Fibroblast of gingiva (primary cell): ENCODE measurements at regions not wholly inside any gene's neighbourhood (a gene's known extent, or its start where the extent isn't known, plus 50 kb on each side); places are given as distances from the start of the nearest gene placed in this dataset.
"Not testable (repeated sequence)": the region's sequence is repeated elsewhere in the genome, so short reads cannot be mapped to it uniquely, and the experiment has no call there.

Source experiments
- DNase-seq: peaks from one replicate; pipeline ENCODE4 v3.0.0-alpha.2; 2011; ENCODE audit warnings: low read depth

DNA sequence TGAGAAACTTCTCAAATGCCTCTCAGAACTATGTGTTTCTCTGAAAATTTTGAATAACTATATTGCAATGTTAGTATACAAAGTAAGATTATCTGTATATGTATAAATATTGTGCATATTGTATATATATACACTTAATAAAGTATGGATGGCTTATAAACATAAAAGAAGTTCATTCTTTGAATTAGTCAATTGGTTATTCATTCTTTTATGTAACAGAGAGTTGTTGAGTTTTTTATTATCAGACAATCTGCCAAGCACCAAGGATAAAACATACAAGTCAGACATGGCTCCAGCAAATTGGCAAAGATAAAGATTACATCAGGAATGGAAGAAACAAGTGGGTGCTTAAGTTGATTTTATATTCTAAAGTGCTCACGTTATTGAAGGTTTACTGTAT lies 289.1 kb upstream of the EYS start:
- no peak for DNase-seq

- no peak for DNase-seq
These were observed 282.6 kb upstream of the EYS start for GRCh38 chr6:65989676-65990075.

- no peak for DNase-seq
These were observed 281.0 kb upstream of the EYS start for GRCh38 chr6:65988006-65988405.

- DNase-seq = no peak
These were observed 277.1 kb upstream of the EYS start for GRCh38 chr6:65984089-65984488.

DNA sequence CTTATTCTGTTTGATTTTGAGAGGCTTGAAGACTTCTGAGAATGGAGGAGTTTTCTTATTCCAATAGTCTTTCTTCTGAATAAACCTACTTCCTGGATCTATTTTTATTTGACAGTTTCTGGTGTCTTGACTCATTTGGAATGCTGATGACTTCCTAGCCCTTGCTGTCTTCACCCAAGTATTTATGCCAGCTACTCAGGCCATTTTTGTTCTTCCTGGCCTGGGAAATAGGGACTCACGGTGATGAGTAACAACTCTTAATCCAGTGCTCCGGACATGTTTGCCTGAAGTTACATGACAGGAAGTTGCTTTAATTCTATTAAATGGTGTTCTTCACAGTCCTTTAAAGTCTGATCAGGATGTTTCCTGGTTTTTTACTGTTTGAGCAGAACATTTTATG lies 272.1 kb upstream of the EYS start:
- DNase-seq = no peak

DNA sequence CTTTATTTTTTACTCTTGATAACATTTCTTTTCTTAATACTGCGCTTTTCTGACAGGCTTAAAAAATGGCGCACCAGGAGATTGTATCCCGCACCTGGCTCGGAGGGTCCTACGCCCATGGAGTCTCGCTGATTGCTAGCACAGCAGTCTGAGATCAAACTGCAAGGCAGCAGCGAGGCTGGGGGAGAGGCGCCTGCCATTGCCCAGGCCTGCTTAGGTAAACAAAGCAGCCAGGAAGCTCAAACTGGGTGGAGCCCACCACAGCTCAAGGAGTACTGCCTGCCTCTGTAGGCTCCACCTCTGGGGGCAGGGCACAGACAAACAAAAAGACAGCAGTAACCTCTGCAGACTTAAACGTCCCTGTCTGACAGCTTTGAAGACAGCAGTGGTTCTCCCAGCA lies 264.2 kb upstream of the EYS start:
- DNase-seq = not testable (repeated sequence)

- DNase-seq = no peak
These were observed 257.2 kb upstream of the EYS start for GRCh38 chr6:65964261-65964660.

GRCh38 chr6:65955034-65955433 lies 248.0 kb upstream of the EYS start:
- DNase-seq = no peak

GRCh38 chr6:65948062-65948461 lies 241.0 kb upstream of the EYS start:
- DNase-seq = no peak

- DNase-seq = no peak
These were observed 236.5 kb upstream of the EYS start for GRCh38 chr6:65943548-65943947.

DNA sequence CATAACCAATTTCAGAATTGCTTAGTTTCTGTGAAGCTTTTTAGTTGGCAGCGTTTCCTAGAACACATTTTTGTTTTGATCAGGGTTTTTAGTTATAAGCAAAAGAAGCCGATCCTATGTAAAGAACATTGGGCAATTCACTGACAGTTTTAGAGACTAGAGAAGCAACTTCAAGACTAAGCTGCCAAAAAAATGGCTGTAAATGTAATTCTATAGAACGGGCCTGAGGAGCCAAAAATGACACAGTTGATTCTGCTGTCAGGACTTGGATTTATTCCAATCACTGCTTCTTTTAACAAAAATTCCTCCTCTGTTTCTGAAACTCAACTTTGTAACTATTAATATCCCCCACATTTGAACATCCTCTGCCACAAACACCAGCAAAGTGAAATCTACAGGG lies 236.0 kb upstream of the EYS start:
- no peak for DNase-seq

DNA sequence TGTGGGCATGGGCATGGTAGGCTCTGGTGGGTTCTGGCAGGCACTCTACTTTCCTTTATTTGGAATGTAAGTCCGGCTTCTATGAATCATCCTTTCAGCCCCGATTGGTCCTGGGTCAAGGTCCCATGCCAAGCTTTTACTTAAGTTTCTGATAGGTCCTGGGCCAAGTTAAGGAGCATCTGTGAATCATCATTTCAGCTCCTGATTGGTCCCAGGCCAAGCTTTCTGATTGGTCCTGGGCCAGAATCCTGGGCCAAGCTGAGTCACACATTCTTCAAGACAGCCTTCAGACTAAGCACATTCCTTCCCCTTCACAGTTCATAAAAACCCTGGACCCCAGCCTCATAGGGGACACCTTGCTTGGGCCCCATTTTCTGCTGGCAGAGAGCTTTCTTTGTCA lies 231.0 kb upstream of the EYS start:
- no peak for DNase-seq

DNA sequence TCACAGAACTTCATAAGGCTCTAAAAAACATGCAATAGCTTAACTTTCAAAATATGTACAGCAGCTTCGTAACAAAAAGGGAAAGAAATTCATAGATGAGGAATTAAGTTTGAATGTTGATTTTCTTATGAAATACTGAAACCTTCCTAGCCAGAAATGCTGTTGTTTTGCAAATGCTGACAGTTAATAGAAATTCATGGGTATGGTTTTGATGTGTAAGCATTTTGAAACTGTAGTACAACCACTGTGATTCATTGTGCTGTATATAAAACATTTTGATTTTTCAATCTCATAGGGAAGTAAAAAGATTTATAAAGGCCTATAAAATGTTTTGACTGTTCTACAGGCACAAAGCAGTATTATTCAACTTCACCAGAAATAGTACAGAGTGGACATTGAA lies 228.4 kb upstream of the EYS start:
- no peak for DNase-seq

- DNase-seq = no peak
These were observed 226.4 kb upstream of the EYS start for GRCh38 chr6:65933390-65933789.

DNA sequence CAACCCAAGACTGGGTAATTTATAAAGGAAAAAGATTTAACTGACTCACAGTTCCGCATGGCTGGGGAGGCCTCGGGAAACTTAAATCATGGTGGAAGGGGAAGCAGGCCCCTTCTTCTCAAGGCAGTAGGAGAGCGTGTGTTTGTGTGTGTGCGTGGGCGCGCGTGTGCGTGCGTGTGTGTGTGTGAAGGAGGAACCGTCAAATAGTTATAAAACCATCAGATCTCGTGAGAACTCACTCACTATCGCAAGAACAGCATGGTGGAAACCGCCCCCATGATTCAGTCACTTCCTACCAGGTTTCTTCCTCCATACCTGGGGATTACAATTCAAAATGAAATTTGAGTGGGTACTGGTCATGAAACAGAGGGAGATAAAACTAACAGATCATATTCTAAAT lies 220.1 kb upstream of the EYS start:
- DNase-seq = no peak

GRCh38 chr6:65924411-65924810 lies 217.4 kb upstream of the EYS start:
- no peak for DNase-seq

GRCh38 chr6:65922049-65922448 lies 215.0 kb upstream of the EYS start:
- DNase-seq = no peak

DNA sequence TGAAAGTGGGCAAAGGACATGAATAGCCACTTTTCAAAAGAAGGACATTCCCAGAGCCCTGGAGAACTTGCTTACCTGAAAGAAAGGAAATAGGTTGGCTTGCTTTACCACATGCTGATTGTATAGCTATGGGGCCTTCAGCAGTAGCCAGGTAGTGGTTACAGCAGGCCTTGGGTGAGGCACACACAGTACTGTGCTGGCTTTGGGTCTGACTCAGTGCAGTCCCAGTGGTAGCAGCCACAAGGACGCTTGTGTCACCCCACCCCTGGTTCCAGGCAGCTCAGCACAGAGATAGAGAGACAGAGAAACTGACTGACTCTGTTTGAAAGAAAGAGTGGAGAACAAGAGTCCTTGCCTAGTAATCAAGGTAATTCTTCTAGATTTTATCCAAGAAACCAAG lies 201.0 kb upstream of the EYS start:
- no peak for DNase-seq

DNA sequence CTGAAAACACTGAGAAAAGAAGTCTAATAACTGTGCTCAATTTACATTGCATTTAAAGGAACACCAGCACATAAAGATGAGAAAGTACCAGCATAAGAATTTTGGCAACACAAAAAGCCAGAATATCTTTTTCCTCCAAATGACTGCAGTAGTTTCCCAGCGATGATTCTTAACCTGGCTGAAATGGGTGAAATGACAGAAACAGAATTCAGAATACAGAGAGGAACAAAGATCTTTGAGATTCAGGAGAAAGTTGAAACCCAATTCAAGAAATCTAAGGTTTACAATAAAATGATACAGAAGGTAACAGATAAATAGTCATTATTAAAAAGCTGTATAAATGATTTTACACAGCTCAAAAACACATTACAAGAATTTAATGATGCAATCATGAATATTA lies 197.0 kb upstream of the EYS start:
- DNase-seq = no peak

DNA sequence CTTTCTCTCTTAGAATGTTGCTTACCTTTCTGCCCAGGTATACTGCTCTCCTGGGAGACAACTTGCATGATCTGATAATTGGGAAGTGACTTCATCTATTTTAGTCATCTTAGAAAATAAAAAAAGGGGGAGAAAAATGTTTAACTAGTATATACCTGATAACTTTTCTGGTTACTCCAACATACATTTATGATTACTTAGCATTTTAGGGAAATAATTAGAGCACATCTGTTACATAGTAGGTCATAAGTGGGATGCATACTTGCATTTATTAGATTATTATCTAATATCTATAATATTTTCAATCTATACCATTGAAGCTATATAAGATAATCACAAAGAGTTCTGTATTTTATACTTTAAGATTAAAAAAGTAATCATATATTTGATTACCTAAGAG lies 193.9 kb upstream of the EYS start:
- DNase-seq = no peak

- DNase-seq = no peak
These were observed 189.1 kb upstream of the EYS start for GRCh38 chr6:65896140-65896539.

GRCh38 chr6:65876668-65877067 lies 169.6 kb upstream of the EYS start:
- DNase-seq = no peak

DNA sequence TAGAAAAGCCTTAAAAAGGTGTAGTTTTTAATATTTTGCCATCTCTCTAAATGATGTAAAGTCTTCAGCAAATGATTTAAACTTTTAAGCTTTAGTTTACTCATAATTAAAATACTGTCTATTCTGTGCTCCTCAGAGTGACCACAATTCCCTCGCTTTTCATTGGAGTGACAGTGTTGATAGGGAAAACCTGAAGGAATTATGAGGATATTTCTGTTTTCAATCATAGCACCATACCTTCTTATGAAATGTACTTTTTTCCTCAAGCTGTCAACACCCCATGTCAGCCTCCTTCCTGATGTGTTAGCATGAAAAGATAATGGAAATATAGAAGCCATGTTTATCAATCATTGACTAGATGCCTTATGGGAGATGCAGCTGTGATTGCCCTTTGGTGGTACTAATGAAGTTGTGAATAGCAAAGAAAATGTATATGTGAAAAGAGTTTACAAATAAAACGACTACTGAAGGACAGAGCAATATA lies 145.4 kb upstream of the EYS start:
- no peak for DNase-seq

GRCh38 chr6:65830151-65830550 lies 123.1 kb upstream of the EYS start:
- no peak for DNase-seq

DNA sequence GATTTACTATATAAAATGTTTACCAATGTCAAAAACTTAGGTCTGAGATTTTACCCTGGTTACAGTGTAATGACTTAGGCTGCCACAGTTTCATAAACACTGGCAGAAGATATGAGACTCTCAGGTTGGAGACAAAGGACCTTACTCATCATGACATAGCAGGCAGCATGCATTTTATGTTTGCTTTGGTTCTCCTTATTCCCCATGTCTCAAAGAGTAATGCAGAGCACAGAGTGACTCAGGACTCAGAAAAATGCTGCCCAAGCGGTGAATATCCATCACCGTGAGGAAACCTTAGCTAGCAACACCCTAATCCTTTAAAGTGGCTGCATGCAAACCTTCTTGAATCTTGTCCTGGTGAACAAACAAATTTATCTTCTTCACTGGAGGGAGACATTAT lies 112.1 kb upstream of the EYS start:
- no peak for DNase-seq
